D721Med (cell line): ENCODE measurements at regions not wholly inside any gene's neighbourhood (a gene's known extent, or its start where the extent isn't known, plus 50 kb on each side); places are given as distances from the start of the nearest gene placed in this dataset.

ENCODE experiments used
- DNase-seq: peaks from one replicate; pipeline ENCODE4 v3.0.0; 2011; ENCODE audit warnings: low spot score; ENCODE audit not compliant: insufficient read length
- FAIRE-seq: peaks from 2 replicates; lab custom pipeline; 2011; peaks lifted over from hg19 to GRCh38; lab: Jason Lieb, UNC
- TF ChIP-seq, protein P1 (sequence below): IDR thresholded peaks from 2 replicates; pipeline ENCODE4 v1.5.1; 2012; ENCODE audit warnings: mild to moderate bottlenecking, control low read depth; ENCODE audit not compliant: insufficient read depth; ENCODE audit errors: missing control alignments

DNA sequence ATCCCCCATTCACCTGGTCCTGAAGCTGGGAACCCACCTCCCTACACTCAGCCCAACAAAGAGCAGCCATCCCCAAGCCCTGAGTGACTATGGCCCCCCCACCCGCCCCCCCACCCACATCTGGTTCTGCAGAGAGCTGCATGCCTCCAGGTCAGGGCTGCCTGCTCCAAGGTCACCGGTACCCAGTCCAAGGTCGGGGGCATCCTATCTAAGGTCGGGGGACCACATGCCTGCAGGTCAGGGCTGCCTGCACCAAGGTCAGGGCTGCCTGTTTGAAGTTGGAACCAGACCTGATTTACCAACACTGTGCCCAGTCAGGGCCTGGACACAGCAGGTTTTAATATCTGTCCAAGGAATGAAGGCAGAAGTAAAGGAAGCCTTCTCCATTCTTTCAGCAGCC is 66.1 kb upstream of the GPC1 start:
- TF ChIP-seq, protein P1, sequence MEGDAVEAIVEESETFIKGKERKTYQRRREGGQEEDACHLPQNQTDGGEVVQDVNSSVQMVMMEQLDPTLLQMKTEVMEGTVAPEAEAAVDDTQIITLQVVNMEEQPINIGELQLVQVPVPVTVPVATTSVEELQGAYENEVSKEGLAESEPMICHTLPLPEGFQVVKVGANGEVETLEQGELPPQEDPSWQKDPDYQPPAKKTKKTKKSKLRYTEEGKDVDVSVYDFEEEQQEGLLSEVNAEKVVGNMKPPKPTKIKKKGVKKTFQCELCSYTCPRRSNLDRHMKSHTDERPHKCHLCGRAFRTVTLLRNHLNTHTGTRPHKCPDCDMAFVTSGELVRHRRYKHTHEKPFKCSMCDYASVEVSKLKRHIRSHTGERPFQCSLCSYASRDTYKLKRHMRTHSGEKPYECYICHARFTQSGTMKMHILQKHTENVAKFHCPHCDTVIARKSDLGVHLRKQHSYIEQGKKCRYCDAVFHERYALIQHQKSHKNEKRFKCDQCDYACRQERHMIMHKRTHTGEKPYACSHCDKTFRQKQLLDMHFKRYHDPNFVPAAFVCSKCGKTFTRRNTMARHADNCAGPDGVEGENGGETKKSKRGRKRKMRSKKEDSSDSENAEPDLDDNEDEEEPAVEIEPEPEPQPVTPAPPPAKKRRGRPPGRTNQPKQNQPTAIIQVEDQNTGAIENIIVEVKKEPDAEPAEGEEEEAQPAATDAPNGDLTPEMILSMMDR: no peak
- no peak for DNase-seq
- no peak for FAIRE-seq

DNA sequence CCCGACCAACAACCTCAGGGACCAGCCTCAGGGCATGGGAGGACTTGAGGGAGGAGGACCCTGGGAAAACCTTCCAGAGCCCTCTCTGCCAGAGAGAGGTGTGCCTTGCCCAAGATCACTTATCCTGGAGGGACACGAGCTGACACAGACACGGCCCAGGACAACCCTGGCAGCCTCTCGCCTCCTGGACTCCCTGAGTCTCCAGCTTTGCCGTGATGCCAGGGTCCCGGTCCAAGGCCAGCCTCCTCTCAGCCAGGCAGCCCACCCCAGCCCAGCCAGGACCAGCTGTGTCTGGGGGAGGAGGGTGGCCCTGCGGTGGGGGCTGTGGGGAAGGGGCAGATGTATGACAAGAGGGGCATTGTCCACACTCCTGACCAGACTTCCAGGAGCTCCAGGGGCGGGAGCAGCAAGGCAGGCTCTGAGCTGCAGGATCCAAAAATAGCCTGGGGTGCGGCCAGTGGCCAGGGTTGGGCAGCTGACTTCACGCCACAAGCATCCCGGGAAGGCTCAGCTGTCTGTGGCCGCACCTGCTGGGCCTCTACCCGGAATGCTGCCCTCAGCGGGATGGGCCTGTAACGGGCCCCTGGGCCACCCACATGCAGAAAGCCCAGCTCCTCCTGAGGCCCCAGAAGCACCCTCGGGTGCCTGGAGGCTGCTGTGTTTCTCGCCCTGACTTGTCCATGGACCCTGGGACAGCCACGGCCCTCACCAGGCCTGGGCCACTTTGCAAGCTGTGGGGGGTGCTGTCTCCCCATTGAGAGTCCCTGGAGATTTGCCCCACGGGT is 65.5 kb upstream of the GPC1 start:
- DNase-seq (no peak), FAIRE-seq (no peak)
- TF ChIP-seq, protein P1: no peak

DNA sequence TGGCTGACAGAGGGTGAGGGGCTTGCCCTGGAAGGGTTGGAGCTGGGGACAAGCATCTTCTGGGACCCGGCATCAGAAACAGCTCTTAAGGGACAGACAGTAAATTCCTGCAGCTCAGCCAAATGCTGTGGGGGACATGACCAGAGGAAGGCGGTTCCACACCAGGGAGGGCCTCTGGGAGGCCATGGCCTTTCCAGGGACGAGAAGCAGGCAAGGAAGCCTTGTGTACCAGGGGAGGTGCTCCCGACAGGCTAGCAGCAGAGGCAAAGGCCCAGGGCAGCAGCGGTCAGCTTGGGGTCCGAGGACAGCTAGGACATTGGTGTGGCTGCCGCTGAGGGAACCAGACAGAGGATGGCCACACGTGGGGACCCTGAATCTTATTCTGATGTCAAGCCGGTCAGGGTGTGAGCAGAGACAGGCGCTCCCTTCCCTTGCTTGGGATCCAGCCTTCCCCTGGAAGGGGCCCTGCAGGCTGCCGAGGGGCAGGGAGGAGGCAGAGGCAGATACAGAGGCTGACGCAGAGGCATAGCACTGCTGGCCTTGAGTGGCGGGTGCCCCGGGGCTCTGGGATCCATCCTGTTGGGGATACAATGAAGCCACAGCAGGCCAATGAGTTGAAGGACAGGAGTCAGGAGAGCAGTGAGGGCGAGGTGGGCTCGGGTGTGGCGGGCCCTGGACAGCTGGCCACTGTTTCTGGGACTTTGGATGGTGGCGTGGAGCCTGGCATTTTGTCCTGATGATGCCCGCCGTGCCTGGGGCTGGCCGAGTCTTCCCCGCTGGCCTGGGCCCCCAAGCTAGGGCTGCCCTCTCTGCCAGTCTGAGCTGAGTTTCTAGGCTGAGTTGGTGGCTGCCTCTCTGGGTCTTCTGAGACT is 64.1 kb upstream of the GPC1 start:
- no peak for FAIRE-seq
- TF ChIP-seq, protein P1: no peak
- no peak for DNase-seq

DNA sequence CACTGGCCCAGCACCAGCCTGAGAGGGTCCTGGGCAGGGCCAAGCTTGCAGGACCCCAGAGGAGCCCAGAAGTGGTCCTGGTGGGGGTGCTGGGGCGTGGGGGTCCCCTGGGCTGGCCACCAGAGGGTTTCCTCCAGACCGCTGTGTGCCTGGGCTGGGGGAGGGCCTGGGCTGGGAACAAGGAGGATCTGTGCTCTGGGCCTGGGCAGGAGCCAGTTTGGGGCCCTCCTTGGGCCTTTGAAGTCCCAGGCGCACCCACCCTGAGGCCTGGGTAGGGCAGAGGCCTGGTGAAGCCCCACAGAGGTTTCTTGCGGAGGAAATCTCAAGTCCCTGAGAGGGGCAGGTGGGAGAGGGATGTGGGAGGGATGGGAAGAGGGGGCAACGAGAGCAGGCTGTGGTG is 63.4 kb upstream of the GPC1 start:
- TF ChIP-seq, protein P1: no peak
- no peak for FAIRE-seq
- no peak for DNase-seq

DNA sequence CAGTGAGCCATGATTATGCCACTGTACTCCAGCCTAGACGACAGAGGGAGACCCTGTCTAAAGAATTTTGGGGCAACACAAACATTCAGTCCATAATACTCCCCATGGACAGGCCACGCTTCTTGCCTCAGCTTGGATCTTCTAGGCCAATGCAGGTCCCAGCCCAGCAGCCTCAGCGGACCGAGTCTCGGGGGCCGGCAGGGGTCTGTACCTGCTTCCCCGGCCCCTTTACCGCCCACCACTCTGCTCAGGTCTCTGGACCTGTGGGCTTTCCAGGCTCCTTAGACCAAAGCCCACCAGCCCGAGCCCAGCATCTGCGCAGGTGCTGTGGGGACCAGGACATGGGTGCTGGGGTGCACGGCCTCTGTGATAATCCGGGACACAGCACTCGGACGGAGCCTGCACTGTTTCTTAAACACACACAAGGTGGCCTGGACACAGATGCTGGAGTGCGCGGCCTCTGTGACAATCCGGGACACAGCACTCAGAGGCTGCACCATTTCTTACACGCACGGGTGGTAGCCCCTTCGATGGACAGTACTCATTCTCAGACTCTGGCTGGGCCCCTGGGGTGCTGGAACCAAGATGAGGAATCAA is 62.1 kb upstream of the GPC1 start:
- no peak for DNase-seq
- TF ChIP-seq, protein P1: no peak
- FAIRE-seq: no peak

DNA sequence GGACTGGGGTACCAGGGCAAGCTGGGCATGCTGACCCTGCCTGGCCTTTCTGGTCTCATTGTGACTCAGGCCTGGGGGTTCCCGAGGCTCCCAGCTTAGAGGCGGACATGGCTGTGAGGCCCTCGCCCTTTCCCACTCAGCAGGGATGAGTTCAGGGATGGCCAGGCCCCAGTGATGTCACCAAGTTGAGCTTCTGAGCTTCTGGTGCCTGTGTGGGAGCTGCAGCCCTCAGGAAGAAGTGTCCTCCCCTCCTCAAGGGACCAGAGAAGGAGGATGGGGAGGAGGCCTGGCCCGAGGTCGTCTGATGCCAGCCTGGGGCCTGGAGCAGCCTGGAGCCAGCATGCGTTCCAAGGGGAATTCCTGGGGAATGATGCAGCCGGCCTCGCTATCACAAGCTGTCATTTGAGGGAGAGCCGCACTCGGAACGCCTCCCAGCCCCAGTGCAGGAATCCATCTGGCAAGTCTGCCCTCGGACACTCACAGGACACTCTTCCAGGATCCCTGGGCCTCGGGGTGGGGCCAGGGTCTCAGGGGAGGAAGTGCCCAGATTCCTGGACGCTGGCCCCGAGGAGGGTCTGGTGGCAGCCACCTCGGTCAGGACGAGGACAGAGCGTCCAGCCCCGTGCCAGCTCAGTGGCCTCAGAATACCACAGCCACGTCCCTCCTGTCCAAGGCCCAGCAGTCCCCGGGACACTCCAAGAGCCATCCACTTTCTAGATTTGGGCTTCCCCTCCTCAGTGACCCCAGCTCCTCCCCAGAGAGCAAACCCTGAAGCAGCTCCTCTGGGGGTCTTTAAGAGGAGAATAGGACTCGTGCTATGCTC is 61.2 kb upstream of the GPC1 start:
- DNase-seq (no peak), FAIRE-seq (no peak)
- TF ChIP-seq, protein P1: no peak
